Fibroblast of pulmonary artery (primary cell): ENCODE measurements at regions not wholly inside any gene's neighbourhood (a gene's known extent, or its start where the extent isn't known, plus 50 kb on each side); places are given as distances from the start of the nearest gene placed in this dataset.
"Not testable (repeated sequence)": the region's sequence is repeated elsewhere in the genome, so short reads cannot be mapped to it uniquely, and the experiment has no call there.

Experiments
- DNase-seq: peaks from one replicate; pipeline ENCODE4 v3.0.0-alpha.2; 2010; ENCODE audit warnings: low read depth
- H3K4me3 ChIP-seq: replicated peaks from 2 replicates; pipeline ENCODE4 v1.5.1; 2011; ENCODE audit warnings: low read depth, mild to moderate bottlenecking, control low read depth, low read length, moderate library complexity
- CTCF ChIP-seq: IDR thresholded peaks from 2 replicates; pipeline ENCODE4 v1.5.1; 2011; ENCODE audit warnings: mild to moderate bottlenecking, control low read depth, low read length, inconsistent platforms; ENCODE audit errors: missing control alignments

- no peak overlapping the region for H3K4me3 ChIP-seq
- DNase-seq: no peak
- TF ChIP-seq CTCF: no peak
Observed at GRCh38 chr14:87617079-87617478, 375.9 kb downstream of the GALC start.

- TF ChIP-seq CTCF: peak; percentile 64
- H3K4me3 ChIP-seq: no peak overlapping the region
- peak; percentile 45 for DNase-seq
Observed at GRCh38 chr14:87615822-87616679, 376.9 kb downstream of the GALC start.

GRCh38 chr14:87615047-87615446 is 377.9 kb downstream of the GALC start:
- no peak overlapping the region for H3K4me3 ChIP-seq
- no peak for DNase-seq
- no peak for TF ChIP-seq CTCF

GRCh38 chr14:87613881-87614280 is 379.1 kb downstream of the GALC start:
- no peak overlapping the region for H3K4me3 ChIP-seq
- DNase-seq: no peak
- no peak for TF ChIP-seq CTCF

- DNase-seq, H3K4me3 ChIP-seq: not testable (repeated sequence)
Observed at GRCh38 chr14:87607056-87607455, 385.9 kb downstream of the GALC start.

- H3K4me3 ChIP-seq: no peak overlapping the region
- TF ChIP-seq CTCF: no peak
- DNase-seq: no peak
Observed at GRCh38 chr14:87601036-87601435, 391.9 kb downstream of the GALC start.

- TF ChIP-seq CTCF: no peak
- H3K4me3 ChIP-seq: no peak overlapping the region
- DNase-seq: no peak
Observed at GRCh38 chr14:87600240-87600639, 392.7 kb downstream of the GALC start.
